Right lobe of liver (tissue), 6 donors: ENCODE measurements at regions not wholly inside any gene's neighbourhood (a gene's known extent, or its start where the extent isn't known, plus 50 kb on each side); places are given as distances from the start of the nearest gene placed in this dataset.

Experiments
- ATAC-seq, 4 donors: fragments of 200-7000 bp; cut with Tn5 transposase; one replicate each; pipeline ENCODE4 v1.9.1; 2020; ENCODE audit warnings: mild to moderate bottlenecking in 4 of 4, moderate library complexity in 4 of 4
- DNase-seq, 3 donors: peaks; one replicate each; pipeline ENCODE4 v3.0.0-alpha.2; 2020
- H3K27ac ChIP-seq, 3 donors: fragments of 200-600 bp; one replicate each; pipeline ENCODE4 v1.8.0; 2022
- H3K27me3 ChIP-seq, 2 donors: fragments of 200-600 bp; one replicate each; pipeline ENCODE4 v1.8.0; 2022
- H3K36me3 ChIP-seq, 4 donors: fragments of 200-600 bp; sonication (generic) in 1 of 4; one replicate each; pipeline versions ENCODE4 v1.5.1 to v1.8.0; 2017 to 2022; ENCODE audit warnings: control low read depth in 1 of 4
- H3K4me1 ChIP-seq, 4 donors: fragments of 200-600 bp; sonication (generic) in 1 of 4; one replicate each; pipeline versions ENCODE4 v1.5.1 to v1.8.0; 2017 to 2022; ENCODE audit warnings: control low read depth in 1 of 4
- H3K4me3 ChIP-seq, 3 donors: fragments of 200-600 bp; one replicate each; pipeline ENCODE4 v1.8.0; 2022
- H3K9me3 ChIP-seq, 4 donors: fragments of 200-600 bp; sonication (generic) in 1 of 4; one replicate each; pipeline versions ENCODE4 v1.5.1 to v1.8.0; 2017 to 2022; ENCODE audit warnings: control low read depth in 1 of 4
- CTCF ChIP-seq, 4 donors: fragments of 200-600 bp in 3 of 4; fragments of 450-650 bp in 1 of 4; IDR thresholded peaks; one replicate each; pipeline versions ENCODE4 v1.5.1 to v1.8.0; 2016 to 2022; ENCODE audit warnings: antibody characterized with exemption in 4 of 4, mild to moderate bottlenecking in 2 of 4
- POLR2A ChIP-seq: fragments of 450-650 bp; IDR thresholded peaks from one replicate; pipeline ENCODE4 v1.6.1; 2017; ENCODE audit warnings: antibody characterized with exemption, mild to moderate bottlenecking
- WGBS: methylation state at CpG from one replicate; pipeline ENCODE4 v1.1.6; 2018; ENCODE audit warnings: low coverage, low lambda C conversion rate; ENCODE audit not compliant: insufficient coverage; ENCODE audit errors: missing lambda C conversion rate; 5-methylcytosine and 5-hydroxymethylcytosine counted together
- intact Hi-C, 2 donors: fragments of 100-400 bp; cut with DNase I; formaldehyde crosslinking; loops; one replicate each; pipeline versions ENCODE4 v1.11.2 to v1.14.1; 2022
- donor health status: DM: no; HTN: yes; CAD: no.
- donor health status: DM: no; HTN: no; CAD: no.
- donor health status: DM: no; HTN: no; CAD: no.
- donor health status: DM: no; HTN: yes; CAD: no.
- donor health status: DM: no; HTN: yes; CAD: no.

GRCh38 chr2:9127316-9127715 is 79.3 kb upstream of the ASAP2 start:
- TF ChIP-seq POLR2A = no peak
- TF ChIP-seq CTCF (IDR thresholded peaks at IDR 0.05) = no peak
- Histone ChIP-seq H3K36me3 (no peaks in the 10 kb centered on the region), H3K4me3 (no peak overlapping the region), H3K4me1 (no peaks in the 10 kb centered on the region), H3K27me3 (no peaks in the 10 kb centered on the region), H3K27ac (no peak overlapping the region), H3K9me3 (no peaks in the 10 kb centered on the region)
- DNase-seq (no peak), ATAC-seq (no peak)
- no CpG with 5 or more reads among the region's 8 CpGs for WGBS
- intact Hi-C loops = no loop called here

DNA sequence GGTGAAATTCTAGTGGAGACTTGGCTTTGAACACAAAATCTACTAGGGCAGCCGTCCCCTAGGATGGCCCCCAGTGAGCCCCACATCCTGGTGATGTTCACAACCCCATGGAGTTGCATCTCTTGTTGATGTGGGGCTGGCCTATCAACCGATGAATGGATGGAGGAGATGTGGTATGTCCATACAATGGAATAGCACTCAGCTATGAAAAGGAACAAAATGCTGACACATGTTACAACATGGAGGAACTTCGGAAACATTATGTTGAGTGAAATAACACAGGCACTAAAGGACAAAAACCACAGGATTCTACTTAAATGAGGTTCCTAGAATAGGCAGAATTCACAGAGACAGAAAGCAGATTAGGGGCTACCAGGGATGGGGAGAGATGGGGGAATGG is 80.1 kb upstream of the ASAP2 start:
- Histone ChIP-seq H3K4me3 (no peak overlapping the region), H3K4me1 (no peaks in the 10 kb centered on the region), H3K9me3 (no peaks in the 10 kb centered on the region), H3K27me3 (no peaks in the 10 kb centered on the region), H3K36me3 (no peaks in the 10 kb centered on the region), H3K27ac (no peak overlapping the region)
- intact Hi-C loops = no loop called here
- DNase-seq (no peak), ATAC-seq (no peak)
- 83% methylated on average over 3 of the region's 3 CpGs for WGBS
- TF ChIP-seq POLR2A (no peak), CTCF (IDR thresholded peaks at IDR 0.05) (no peak)

DNA sequence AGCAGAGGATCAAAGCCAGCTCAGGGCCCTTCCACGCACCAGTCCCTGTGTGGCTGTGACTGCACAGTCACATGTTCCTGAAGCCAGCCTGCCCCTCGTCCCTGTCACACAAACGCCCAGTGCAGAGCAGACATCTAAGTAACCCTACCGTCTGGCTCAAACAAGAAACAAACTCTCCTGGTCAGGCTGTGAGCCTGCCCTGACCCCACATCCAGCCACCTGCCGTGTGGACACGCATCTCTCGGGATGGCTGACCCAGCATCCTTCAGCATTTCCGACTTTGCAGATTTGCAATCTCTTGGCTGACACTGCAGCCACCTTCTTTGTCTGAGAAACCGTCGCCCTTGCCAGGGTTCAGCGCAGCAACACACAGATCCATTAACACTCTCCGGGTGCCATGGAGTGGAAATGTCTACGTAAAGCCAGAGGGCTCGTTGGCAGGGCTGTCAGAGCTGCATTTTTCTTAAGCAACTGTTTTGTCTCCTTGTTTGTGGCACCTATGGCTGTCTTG is 82.3 kb upstream of the ASAP2 start:
- no peak for TF ChIP-seq CTCF (IDR thresholded peaks at IDR 0.05)
- no peak for TF ChIP-seq POLR2A
- Histone ChIP-seq H3K27ac (no peak overlapping the region), H3K36me3 (no peaks in the 10 kb centered on the region), H3K27me3 (no peaks in the 10 kb centered on the region), H3K4me1 (no peaks in the 10 kb centered on the region), H3K4me3 (no peak overlapping the region), H3K9me3 (no peaks in the 10 kb centered on the region)
- no peak for DNase-seq
- intact Hi-C loops = no loop called here
- peak in 3 of 4 donors; percentile 26 to 64 (median 35) for ATAC-seq
- 60% methylated on average over 12 of the region's 14 CpGs for WGBS

GRCh38 chr2:9123069-9123468 is 83.5 kb upstream of the ASAP2 start:
- TF ChIP-seq CTCF (IDR thresholded peaks at IDR 0.05) (no peak), POLR2A (no peak)
- WGBS = 71% methylated on average over 1 of the region's 5 CpGs

DNA sequence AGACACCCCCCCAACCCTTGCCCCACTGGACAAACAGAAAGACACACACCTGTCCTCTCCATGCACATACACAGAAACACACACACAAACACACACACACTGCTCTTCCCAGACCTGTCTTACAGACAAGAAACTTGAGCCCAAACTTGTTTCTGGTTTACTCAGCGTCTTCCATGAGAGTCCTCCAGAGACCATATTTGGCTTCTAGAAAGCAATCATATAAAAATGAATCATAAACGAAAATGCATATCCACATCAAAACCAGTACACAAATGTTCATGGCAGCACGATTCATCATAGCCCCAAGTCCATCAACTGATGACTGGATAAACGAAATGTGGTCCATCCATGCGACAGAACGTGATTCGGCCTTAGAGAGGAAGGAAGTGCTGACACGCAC is 84.2 kb upstream of the ASAP2 start:
- ATAC-seq = no peak
- no peak for TF ChIP-seq POLR2A
- TF ChIP-seq CTCF (IDR thresholded peaks at IDR 0.05) = no peak
- Histone ChIP-seq H3K36me3 (no peaks in the 10 kb centered on the region), H3K4me3 (no peak overlapping the region), H3K9me3 (no peaks in the 10 kb centered on the region), H3K27ac (no peak overlapping the region), H3K4me1 (no peaks in the 10 kb centered on the region), H3K27me3 (no peaks in the 10 kb centered on the region)
- DNase-seq = no peak
- 72% methylated on average over 8 of the region's 8 CpGs for WGBS
- intact Hi-C loops = no loop called here

More at GRCh38 chr2:9123069-9123468, 83.5 kb upstream of the ASAP2 start:
- Histone ChIP-seq H3K9me3 (no peaks in the 10 kb centered on the region), H3K4me3 (no peak overlapping the region), H3K27ac (no peak overlapping the region), H3K36me3 (no peaks in the 10 kb centered on the region), H3K27me3 (no peaks in the 10 kb centered on the region), H3K4me1 (no peaks in the 10 kb centered on the region)
- ATAC-seq (peak in 1 of 4 donors; percentile 23), DNase-seq (no peak)
- intact Hi-C loops = no loop called here
